AG04449 (cell line): ENCODE measurements at regions not wholly inside any gene's neighbourhood (a gene's known extent, or its start where the extent isn't known, plus 50 kb on each side); places are given as distances from the start of the nearest gene placed in this dataset.

Source experiments
- CTCF ChIA-PET: fragments of 350-600 bp; formaldehyde crosslinking; extraction: SDS; loops from one replicate; lab custom pipeline; 2021; ENCODE audit warnings: antibody characterized with exemption; lab: Yijun Ruan, JAX
- POLR2A ChIA-PET: fragments of 400-600, 350-600 bp; formaldehyde crosslinking; extraction: SDS; loops from one replicate; lab custom pipeline; 2020; ENCODE audit warnings: antibody characterized with exemption, inconsistent platforms; lab: Yijun Ruan, JAX
- DNase-seq: peaks from one replicate; pipeline ENCODE4 v3.0.0-alpha.2; 2010; ENCODE audit warnings: low read depth, low spot score
- H3K4me3 ChIP-seq: 2 replicates; pipeline ENCODE4 v1.5.1; 2011; ENCODE audit warnings: low read depth, mild to moderate bottlenecking, control low read depth, low read length
- CTCF ChIP-seq: IDR thresholded peaks from one replicate; pipeline ENCODE4 v1.5.1; 2011; ENCODE audit warnings: mild to moderate bottlenecking, moderate library complexity, low read length, control low read depth, inconsistent platforms; ENCODE audit not compliant: insufficient read depth; ENCODE audit errors: missing control alignments

DNA sequence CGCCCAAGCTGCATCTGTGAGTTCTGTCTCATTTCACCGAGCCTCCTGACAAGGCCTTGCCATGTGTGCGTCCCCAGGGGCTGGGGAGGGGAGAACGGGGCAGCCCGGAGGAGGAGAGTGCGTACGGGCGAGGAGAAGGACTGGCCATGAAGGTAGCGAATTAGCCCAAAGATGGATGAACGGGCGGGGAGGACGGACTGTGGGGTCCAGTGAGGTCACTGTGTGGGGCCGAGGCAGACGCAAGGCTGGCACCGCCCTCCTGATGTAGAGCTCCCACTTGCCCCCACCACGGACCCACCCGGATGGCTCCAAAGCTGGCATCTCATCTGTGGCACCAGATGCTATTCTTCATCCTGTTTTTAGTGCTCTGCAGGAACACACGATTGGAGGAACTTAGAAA is 330.4 kb downstream of the AJAP1 start:
- no peak overlapping the region for H3K4me3 ChIP-seq
- CTCF ChIA-PET, result no interaction called here
- no peak for DNase-seq
- no peak for TF ChIP-seq CTCF
- POLR2A ChIA-PET, result no interaction called here

- ChIA-PET POLR2A (no interaction called here), CTCF (interaction anchor here (0.6 kb wide), 1 partner anchor 50 kb away, joined by 3 read pairs; no protein-coding TSS in a partner anchor)
- no peak for DNase-seq
- TF ChIP-seq CTCF, result no peak
- no peak overlapping the region for H3K4me3 ChIP-seq
Observed at GRCh38 chr1:4980211-4980610, 325.8 kb downstream of the AJAP1 start.

GRCh38 chr1:4978660-4979390 is 324.4 kb downstream of the AJAP1 start:
- TF ChIP-seq CTCF, result no peak
- CTCF ChIA-PET, result no interaction called here
- no peak overlapping the region for H3K4me3 ChIP-seq
- POLR2A ChIA-PET, result no interaction called here
- no peak for DNase-seq

- TF ChIP-seq CTCF, result no peak
- CTCF ChIA-PET, result no interaction called here
Observed at GRCh38 chr1:4977701-4978100, 323.3 kb downstream of the AJAP1 start.

DNA sequence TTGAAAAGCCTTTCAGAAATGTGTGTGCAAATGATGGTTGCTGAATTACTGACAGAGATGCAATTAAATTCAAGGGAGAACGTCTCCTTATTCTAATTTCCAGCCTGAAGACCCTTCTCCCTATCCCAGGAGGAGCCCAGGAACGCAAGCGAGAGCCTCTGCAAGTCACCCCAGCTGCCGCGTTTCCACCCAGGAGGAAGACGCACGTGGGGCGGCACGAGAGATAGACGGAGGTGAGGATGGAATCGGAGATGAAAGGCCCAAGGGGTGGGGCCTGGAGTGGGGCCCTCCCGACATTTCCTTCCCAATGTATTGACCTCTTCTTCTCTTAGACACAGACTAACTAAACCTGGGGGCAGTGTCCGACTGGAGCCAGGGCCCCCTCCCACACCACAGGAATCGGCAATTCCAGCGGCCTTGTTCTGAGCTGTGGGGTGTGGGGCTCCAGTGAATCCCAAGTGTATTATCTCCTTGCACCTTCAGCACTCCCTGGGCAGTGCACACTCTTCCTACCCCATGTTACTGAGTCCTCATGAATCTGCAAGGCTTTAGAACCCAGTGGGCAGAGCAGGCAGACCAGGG is 322.5 kb downstream of the AJAP1 start:
- no peak for DNase-seq
- H3K4me3 ChIP-seq, result no peak overlapping the region
- no peak for TF ChIP-seq CTCF
- ChIA-PET CTCF (no interaction called here), POLR2A (no interaction called here)

More at GRCh38 chr1:4977701-4978100, 323.3 kb downstream of the AJAP1 start:
- no peak for DNase-seq
- POLR2A ChIA-PET, result no interaction called here
- no peak overlapping the region for H3K4me3 ChIP-seq

GRCh38 chr1:4975856-4976255 is 321.4 kb downstream of the AJAP1 start:
- TF ChIP-seq CTCF, result no peak
- CTCF ChIA-PET, result no interaction called here
- DNase-seq, result no peak
- POLR2A ChIA-PET, result no interaction called here
- no peak overlapping the region for H3K4me3 ChIP-seq
